HG03025 (cell line): ENCODE measurements at regions not wholly inside any gene's neighbourhood (a gene's known extent, or its start where the extent isn't known, plus 50 kb on each side); places are given as distances from the start of the nearest gene placed in this dataset.

Source experiments
- ATAC-seq: cut with Tn5 transposase; IDR thresholded peaks from one replicate; pipeline ENCODE4 v1.9.1; 2021; ENCODE audit warnings: mild to moderate bottlenecking, moderate library complexity; ENCODE audit not compliant: unreplicated experiment, low FRiP score

DNA sequence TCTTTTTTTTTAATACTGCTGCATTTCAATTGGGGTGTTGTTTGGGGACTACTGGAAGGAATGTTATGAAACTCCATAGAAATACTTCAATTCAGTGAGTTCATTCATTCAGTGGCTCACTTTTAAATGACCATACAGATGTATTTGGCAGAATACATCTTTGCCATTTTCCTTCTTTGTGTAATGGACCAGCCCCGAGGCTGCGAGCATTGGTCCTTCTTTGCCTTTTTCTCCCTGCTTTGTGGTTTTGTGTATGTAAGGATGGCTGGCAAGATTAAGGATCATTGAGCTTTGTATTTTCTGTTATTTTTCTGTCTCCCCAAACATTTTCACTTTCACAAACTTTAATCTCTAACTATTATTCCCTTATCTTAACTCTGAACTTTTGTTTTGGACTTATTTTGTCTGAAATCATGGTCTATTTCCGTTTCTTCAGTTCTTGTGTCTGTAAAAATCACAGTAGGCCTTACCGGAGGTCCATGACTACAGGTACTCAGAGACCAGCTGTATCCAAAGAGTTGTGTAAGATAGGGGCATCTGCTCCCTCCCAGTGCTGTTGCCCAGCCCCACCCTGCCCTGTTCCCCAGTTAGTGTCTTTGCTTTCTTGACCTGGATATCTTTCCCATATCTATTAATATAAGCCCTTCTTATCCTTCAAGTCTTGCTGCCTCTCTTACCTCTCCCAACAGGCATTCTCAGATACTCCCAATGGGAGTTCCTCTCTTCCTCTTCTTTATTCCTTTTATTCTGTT, 154.3 kb upstream of the DMRT1 start:
- ATAC-seq, result no peak

DNA sequence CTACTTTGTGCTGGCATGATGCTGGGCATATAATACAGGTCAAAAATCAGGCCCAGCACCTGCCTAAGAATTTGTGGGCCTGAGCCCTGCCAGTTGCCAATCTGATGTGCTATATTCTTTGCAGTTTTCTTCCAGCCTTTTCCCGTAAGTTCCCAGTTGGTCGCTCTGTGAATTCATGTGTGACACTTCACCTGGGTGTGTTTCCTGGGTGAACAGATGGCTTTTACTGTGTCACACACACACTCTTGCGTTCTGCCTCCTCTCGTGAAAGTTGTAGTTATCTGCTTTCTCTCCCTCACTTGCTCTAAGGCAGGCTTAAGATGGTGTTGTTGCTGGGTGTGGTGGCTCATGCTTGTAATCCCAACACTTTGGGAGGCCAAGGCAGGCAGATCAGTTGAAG, 153.5 kb upstream of the DMRT1 start:
- ATAC-seq, result no peak

DNA sequence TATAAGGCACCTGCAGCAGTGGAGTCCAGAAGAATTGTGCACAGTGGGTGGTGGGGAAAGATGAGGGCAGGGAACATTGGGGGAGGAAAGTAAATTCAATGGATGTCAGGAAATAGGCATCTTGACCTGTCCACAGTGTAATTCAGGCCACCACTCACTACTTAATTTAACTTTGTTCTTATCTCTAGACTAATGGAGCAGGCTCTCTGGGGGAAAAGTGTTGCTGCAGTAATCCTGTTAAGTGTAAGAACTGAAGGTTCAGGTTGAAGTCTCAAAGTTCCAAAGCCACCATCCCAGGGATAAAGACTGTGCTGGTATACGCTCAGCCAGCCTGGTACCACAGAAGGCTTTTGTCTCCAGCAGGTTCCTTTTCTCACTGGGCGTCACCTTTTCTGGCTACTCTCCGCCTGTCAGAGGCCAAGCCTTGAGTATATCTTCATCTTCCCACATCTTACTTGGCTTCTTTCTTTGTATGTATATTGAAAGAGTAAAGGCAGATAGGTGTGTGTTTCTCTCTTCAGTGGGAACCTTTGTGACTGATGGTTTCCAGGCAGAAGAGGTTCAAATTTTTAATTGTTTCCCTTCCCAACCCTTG, 150.9 kb upstream of the DMRT1 start:
- no peak for ATAC-seq

DNA sequence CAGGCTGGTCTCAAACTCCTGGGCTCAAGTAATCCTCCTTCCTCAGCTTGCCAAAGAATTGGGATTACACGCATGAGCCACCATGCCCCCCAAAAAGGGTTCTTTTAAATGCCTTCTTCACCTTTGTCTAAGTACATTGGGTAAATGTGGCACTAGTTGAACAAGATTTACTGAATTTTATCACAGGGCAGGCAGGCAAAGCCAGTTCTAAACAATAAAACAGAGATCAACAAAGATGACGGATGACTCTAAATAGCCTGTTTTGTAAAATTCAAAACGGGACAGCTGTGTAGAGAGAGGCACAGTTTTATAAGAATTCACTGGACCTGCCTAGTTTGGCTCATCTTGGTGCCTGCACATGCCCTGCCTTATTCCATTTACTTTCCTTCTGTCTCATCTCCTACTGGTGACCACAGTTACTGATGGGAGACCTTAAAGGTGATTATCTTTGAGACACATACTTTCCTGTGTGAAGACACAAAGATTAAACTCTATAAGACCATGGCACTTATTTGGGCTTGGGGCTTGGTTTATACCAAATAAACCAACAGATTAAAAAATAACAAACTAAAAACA, 149.6 kb upstream of the DMRT1 start:
- ATAC-seq, result no peak

DNA sequence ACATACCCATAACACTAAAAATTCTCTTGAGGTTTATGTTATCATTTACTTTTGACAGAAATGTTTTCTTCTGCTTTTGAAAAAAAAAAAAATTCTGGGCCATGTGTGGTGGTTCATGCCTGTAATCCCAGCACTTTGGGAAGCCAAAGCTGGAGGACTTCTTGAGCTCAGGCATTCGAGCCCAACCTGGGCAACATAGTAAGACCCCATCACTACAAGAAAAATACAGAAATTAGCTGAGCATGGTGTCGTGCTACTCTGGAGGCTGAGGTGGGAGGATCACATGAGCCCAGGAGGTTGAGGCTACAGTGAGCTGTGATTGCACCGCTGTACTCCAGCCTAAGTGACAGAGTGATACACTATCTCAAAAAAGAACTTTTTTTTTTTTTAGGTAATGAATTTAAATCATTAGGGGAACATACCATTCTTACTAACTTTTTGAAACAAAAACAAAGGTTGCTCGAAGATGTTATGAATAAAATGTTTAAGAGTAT, 148.8 kb upstream of the DMRT1 start:
- ATAC-seq, result no peak

DNA sequence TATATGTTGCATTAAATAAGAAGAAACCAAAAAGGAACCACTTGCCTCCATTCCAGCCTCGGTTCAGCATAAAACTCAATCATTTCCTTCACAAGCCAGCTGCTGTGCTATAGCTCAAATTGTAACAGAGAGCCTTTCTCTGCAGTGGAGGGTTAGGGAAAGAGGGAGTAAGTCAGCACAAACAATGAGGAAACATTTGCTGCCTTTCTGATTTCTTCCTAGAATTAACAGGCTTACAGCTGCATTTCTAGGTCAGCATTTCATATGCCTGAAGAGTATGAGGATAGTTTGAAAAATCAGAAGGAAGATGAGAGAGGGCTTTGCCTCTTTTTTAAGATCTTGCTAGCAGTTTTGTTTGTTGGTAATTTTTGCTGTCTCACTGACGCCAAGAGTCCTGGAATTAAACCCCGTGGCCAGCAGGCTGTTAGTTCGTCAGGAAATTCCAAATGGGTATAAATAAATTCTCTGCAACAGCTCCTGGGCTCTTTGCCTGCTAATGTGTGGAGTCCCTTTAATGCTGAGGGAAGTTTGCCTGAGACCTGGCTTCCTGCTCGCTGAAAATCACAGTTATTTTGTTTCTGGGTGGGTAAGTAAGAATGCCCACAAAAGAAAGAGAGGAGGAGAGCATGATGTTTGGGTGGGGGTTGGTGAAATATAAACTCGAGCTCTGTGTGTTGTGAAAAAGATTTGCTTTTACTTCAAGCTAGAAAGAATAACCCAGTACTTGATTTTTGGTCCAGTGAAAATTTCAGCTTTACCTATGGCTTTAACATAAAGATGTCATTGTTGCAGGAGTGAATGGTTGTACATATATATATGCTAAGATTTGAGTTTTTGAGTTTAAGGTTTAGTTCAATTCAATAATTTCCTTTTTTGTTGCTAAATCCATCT, 148.1 kb upstream of the DMRT1 start:
- ATAC-seq, result no peak

DNA sequence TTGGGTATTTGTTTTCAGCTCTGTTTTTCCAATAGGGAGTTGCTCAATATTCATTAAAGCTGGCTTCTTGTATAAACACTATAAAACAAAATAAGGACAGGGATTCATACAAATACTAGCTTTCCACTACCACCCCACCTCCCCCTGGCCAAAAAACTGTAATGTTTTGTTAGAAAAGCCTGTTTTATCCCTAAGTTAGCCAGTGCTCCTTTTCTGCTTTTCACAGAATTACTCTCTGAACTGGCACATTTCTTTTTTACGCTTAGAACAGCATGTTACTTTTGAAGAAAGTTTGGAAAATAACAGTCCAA, 147.4 kb upstream of the DMRT1 start:
- ATAC-seq, result no peak

DNA sequence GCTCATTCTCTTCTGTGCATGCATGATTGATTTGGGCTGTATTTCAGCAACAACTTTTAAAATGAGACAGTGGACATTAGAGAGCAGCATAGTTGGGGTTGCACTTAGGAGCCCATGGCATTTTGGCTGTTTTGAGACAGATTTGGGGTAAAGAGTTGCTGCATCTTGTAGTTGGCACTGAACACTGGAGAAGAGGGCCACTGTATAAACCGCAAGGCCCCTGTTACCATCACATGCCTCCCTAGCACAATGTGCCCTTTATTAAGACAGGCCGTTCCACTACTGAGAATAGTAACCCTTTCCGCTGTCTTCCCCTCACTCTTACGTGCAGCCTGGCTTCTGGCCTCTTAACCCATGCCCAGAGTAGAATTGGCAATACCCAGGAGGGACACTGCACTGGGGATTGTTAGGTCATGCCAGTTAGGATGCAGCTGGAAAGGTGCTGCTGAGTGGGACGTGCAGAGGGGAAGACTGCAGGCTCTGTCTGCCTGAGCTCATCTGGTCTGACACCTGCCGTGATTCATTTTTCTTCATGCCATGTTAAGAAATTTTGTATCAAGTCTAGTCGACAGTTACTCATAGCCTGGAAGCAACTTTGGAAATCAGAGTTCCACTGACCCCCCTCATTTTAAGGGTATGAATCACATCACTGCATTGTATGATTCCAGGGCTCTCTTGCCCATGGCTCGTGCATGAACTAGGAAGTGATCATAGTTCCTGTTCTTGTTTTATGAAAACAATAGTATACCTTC, 146.9 kb upstream of the DMRT1 start:
- no peak for ATAC-seq

DNA sequence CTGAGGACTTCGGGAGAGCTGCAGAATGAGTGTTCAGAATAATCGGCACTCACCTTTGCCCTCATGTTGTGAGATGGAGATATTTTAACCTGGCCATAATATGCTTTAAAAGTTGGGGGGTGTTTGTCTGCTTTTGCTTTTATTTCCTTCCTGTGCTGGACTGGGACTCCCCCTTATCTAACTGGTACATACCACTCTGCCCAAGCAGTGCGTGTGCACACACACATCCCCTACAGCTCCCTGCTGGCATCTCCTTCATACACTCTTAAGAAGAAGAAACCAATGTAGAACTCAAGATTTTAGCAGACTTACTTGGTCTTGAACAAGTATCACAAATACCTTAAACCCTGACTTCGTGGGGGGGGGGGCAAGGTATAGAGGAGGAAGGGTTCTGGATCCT, 146.2 kb upstream of the DMRT1 start:
- ATAC-seq, result no peak

DNA sequence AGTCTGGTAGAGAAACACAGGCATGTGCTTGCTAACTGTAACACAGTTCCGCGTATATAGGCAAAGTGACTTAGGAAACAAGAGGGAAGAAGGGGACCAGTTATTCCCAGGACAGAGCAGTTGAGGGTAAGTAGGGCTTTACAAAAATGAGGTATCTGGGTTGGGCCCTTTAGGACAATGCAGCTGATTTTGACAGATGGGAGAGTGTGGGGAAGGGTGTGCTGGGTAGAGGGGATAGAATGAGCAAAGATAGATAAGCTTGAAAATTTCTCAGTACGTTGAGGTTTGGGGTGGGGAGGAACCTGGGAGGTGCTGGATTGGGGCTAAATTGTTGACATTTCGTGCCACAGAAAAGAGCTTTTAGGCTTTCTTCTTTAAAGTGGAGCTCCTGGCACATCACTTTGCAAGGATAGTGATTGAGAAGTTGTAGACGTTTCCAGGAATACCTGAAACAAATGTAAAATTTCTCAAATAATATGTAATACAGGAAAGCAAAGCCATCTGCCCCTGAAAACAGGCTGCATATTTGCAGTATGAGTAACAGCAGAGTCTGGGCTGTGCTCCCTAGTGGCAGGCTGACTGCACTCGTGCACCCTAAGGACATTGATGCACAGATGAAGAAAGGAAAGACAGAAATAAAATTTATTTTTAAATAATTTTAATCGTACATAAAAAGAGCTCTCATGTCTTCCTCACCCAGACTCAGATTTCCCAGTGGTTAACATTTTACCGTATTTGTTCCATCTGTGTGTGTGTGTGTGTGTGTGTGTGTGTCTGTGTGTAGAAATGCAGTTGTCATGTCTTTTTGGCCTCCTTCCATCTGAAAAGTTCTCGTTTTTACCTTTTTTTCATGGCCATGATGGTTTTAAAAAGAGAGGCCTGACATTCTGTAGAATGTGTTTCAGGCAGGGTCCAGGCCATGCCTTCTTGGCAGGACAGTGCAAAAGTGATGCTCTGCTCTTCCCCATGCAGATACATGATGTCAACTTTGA, 144.9 kb upstream of the DMRT1 start:
- ATAC-seq, result no peak

DNA sequence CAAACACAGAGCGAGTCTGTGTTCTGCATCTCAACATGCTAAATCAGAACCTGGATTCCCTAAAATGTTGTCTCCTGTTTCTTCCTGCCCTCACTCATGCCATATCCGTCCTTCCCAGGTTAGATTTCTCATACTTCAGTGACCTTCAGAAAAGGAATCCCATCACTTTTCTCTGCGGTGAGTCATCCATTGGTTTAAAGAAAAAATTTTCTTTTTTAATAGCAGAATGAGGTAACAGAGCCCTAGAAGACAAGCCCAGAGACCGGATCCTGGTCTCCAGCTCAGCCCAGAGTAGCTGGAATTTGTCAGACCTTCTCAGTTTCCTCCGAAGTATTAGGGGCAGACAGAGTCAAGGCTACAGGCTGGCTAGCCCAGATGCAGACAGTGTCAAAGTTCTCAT, 143.2 kb upstream of the DMRT1 start:
- no peak for ATAC-seq

DNA sequence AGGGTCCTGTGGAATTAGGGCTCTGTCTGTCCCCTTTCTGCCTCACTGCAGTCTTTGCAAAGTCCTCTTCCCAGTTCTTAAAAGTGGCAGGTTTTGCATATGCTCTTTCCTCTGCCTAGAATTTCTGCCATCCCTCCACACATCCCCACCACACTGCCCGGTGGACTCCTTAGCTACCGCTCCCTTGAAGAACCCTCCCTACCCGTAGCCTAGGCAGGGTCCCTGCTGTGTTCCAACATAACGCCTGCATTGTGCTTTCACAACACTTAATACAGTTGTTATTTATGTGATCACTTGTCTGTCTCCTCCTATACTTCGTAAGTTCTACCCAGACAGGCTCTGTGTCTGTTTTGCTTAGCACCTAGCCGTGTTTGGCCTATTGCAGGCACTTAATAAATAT, 142.5 kb upstream of the DMRT1 start:
- no peak for ATAC-seq

DNA sequence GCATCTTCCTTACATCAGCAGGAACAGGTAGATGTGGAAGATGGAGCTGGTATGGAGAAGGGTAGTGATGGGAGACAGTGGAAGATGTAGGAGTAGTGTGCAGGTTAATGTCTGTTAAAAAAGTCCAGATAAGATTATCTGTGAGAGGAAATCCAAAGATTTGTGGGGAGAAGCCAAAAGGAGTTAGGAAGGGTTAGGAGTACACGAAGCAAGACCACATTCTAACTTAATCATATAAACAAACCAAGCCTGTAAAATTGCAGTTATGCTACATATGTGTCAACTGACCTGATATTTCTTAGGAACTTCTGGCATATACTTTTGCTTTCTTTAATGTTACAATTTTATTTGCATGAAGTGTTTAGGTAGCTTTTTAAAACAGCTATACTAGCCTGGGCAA, 142.1 kb upstream of the DMRT1 start:
- no peak for ATAC-seq

DNA sequence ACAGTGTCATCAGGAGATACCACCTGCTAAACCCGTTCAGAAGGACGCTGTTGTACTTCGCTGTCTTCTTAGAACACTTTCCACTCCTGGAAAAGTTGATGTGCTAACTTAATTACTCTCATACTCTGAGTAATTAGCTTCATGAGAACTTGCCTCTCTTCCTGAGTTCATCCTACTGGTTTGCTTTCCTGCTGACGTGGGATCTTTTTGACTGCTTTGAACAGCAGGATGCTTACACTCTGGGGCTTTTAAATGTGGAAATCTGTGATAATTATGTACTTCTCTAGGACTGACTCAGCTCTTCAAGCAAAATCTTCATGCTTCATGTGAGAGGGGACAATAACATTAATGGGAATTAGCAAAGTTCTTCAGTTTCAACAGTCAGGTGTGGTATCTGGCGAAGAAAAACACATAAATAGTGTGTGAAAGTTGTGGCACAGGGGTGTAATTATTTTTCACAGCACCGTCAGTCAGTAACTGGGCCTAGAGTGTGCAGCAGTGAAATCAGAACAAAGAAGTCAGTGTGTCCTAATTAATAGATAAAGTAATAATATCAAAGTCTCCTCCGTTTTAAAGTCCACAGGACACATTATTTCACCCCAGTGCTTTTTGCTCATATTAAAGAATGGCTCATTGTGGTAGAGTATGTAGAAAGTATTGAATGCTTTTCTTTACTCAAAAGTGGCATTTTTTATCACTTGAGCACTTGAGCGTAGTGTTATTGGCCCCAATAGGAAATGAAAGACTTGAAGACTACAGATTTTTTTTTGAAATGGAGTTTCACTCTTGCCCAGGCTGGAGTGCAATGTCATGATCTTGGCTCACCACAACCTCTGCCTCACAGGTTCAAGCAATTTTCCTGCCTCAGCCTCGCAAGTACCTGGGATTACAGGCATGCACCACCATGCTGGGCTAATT, 140.9 kb upstream of the DMRT1 start:
- ATAC-seq, result no peak

DNA sequence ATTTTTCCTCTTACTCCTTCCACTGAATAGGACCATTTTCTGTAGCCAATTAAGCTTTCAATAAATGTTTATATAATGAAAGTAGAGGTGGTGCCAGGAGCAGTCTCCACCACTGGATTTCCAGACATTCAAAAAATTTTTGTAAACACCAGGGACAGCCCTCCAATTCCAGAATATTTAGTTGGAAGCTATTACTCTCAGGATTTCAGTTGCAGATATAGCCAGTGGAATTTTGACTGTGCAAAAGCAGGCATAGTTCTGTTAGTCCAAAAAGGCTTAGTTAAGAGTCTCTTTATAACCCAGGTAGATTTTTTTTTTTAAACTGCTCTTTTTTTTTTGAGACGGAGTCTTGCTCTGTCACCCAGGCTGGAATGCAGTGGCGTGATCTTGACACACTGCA, 138.1 kb upstream of the DMRT1 start:
- no peak for ATAC-seq

DNA sequence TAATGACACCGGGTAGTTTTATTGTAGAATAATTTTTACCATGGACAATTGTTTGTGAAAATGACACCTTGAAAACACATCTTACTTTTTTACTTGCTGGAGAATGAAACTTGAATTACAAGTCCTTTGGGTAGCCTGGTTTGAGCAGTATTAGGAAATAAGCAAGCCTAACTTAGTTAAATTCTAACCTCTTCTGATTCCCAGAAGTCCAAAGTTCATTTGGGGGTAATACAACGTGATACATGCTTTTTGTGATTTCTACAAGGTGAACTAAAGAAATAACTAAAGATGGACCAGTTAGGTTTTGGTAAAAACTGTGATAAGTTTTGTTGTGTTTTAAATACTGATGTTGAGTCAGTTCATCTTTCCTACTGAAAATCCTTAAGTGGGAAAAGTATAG, 135.4 kb upstream of the DMRT1 start:
- ATAC-seq, result no peak

DNA sequence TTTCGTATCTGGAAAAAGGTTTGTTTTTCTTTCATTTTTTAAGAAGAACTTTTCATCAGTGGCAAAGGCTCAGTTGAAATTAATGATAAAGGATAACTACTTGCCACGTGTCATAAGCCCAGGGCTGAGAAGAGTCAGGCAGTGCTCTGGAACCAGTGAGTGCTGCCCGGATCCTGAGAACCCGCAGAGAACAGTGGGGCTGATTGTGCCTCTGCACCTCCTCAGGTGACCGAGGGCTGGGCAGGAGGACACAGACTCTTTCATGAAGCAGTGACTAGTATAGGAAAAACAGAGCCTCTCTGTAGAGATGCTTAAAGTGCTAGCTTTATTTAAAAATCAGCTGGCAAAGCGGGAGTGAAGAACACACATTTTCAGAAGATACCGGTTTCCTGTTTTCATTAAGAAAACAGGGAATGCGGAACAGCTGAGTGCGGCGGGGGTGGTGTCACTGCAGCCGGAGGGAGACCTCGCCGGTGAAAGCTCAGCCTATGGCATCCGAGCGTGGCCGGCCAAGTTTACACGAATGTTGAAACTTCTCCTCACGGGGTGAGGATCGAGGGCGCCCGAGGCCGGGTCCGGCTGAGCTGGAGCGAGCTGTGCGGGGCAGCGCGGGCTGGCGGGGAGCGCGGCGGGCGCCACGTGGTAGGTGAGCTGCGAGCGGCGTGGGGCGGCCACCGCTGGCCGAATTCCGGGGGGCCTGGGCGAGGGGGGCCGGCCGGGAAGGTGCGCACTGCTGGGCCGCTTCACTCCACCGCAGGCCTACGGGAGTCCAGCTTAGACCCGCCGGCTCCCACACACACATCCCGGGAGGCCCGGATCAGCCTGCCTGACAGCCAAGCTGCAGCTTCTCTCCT, 134.7 kb upstream of the DMRT1 start:
- no peak for ATAC-seq
